ENCODE measurements at regions not wholly inside any gene's neighbourhood (a gene's known extent, or its start where the extent isn't known, plus 50 kb on each side); places are given as distances from the start of the nearest gene placed in this dataset.

GRCh38 chr10:2966134-2966533, 101.2 kb upstream of the PFKP start:
- DNase-seq = no peak
- H3K4me3 ChIP-seq (ENCODE audit: control extremely low read depth in 1 of 5, extremely low read depth in 1 of 5, insufficient read depth in 1 of 5, low read depth in 2 of 5, low read length in 4 of 5) = no peak overlapping the region
- 100% methylated on average over 1 of the region's 4 CpGs for WGBS (ENCODE audit: insufficient coverage)

GRCh38 chr10:2964632-2965296, 102.6 kb upstream of the PFKP start:
- H3K27me3 ChIP-seq (replicated peaks in 1 of 4; ENCODE audit: control extremely low read depth in 1 of 4, control insufficient read depth in 3 of 4, insufficient read depth in 4 of 4, low read length in 3 of 4) = peaks cover 0 to 2% (median 0%) of the 10 kb centered on the region in 4 experiments
- H3K9me3 Mint-ChIP-seq (ENCODE audit: insufficient read depth) = no peaks in the 10 kb centered on the region
- no peak overlapping the region for H3K27ac ChIP-seq (ENCODE audit: low read length in 2 of 2)
- H3K4me1 Mint-ChIP-seq = no peaks in the 10 kb centered on the region
- ATAC-seq (ENCODE audit: low read depth) (no peak), DNase-seq (no peak)
- H3K9me3 ChIP-seq (ENCODE audit: control extremely low read depth in 1 of 3, control insufficient read depth in 2 of 3, insufficient read depth in 1 of 3, low read length in 2 of 3) = no peaks in the 10 kb centered on the region
- no peaks in the 10 kb centered on the region for H3K4me1 ChIP-seq (ENCODE audit: control insufficient read depth in 2 of 2, insufficient read depth in 2 of 2, low read length in 2 of 2)
- ChIA-PET CTCF (no interaction called here), POLR2A (no interaction called here)
- H3K27ac Mint-ChIP-seq = no peak overlapping the region
- H3K9ac ChIP-seq (ENCODE audit: low read length) = no peak overlapping the region
- H3K4me3 Mint-ChIP-seq = no peak overlapping the region
- no peak overlapping the region for H2AFZ ChIP-seq (ENCODE audit: insufficient read depth, low read depth, low read length, poor library complexity, severe bottlenecking)
- intact Hi-C loops (cut with micrococcal nuclease) = no loop called here
- peaks cover 32% of the 10 kb centered on the region for H3K27me3 Mint-ChIP-seq
- no peaks in the 10 kb centered on the region for H3K79me2 ChIP-seq (ENCODE audit: control insufficient read depth, insufficient read depth, low read length)
- no peaks in the 10 kb centered on the region for H4K20me1 ChIP-seq (ENCODE audit: control insufficient read depth, insufficient read depth, low read length, poor library complexity, severe bottlenecking)
- no peaks in the 10 kb centered on the region for H3K36me3 ChIP-seq (replicated peaks in 1 of 2; ENCODE audit: control extremely low read depth in 1 of 2, control insufficient read depth in 1 of 2, extremely low read depth in 1 of 2, insufficient read depth in 2 of 2, low read length in 1 of 2)
- TF ChIP-seq CTCF (IDR thresholded peaks at IDR 0.05) (no peak), EZH2 (IDR thresholded peaks at IDR 0.05; ENCODE audit: borderline replicate concordance, insufficient read depth, low read depth, low read length, poor library complexity, severe bottlenecking) (no peak)
- no peak overlapping the region for H3K4me3 ChIP-seq (ENCODE audit: control extremely low read depth in 1 of 5, extremely low read depth in 1 of 5, insufficient read depth in 1 of 5, low read depth in 2 of 5, low read length in 4 of 5)
- H3K4me2 ChIP-seq (replicated peaks; ENCODE audit: low read depth, low read length, poor library complexity, severe bottlenecking) = no peak overlapping the region
- WGBS (ENCODE audit: insufficient coverage) = 90% methylated on average over 4 of the region's 5 CpGs

More at GRCh38 chr10:2966134-2966533, 101.2 kb upstream of the PFKP start:
- Histone ChIP-seq H3K79me2 (ENCODE audit: control insufficient read depth, insufficient read depth, low read length) (no peaks in the 10 kb centered on the region), H3K9me3 (ENCODE audit: control extremely low read depth in 1 of 3, control insufficient read depth in 2 of 3, insufficient read depth in 1 of 3, low read length in 2 of 3) (no peaks in the 10 kb centered on the region), H2AFZ (ENCODE audit: insufficient read depth, low read depth, low read length, poor library complexity, severe bottlenecking) (no peak overlapping the region), H3K9ac (ENCODE audit: low read length) (no peak overlapping the region), H4K20me1 (ENCODE audit: control insufficient read depth, insufficient read depth, low read length, poor library complexity, severe bottlenecking) (no peaks in the 10 kb centered on the region), H3K4me1 (ENCODE audit: control insufficient read depth in 2 of 2, insufficient read depth in 2 of 2, low read length in 2 of 2) (no peaks in the 10 kb centered on the region), H3K4me2 (replicated peaks; ENCODE audit: low read depth, low read length, poor library complexity, severe bottlenecking) (no peak overlapping the region), H3K27me3 (replicated peaks in 1 of 4; ENCODE audit: control extremely low read depth in 1 of 4, control insufficient read depth in 3 of 4, insufficient read depth in 4 of 4, low read length in 3 of 4) (peaks cover 0 to 2% (median 0%) of the 10 kb centered on the region in 4 experiments), H3K27ac (ENCODE audit: low read length in 2 of 2) (no peak overlapping the region), H3K36me3 (replicated peaks in 1 of 2; ENCODE audit: control extremely low read depth in 1 of 2, control insufficient read depth in 1 of 2, extremely low read depth in 1 of 2, insufficient read depth in 2 of 2, low read length in 1 of 2) (no peaks in the 10 kb centered on the region)
- Mint-ChIP-seq H3K27me3 (peaks cover 27% of the 10 kb centered on the region), H3K4me1 (no peaks in the 10 kb centered on the region), H3K4me3 (no peak overlapping the region), H3K9me3 (ENCODE audit: insufficient read depth) (no peaks in the 10 kb centered on the region), H3K27ac (no peak overlapping the region)
- no peak for ATAC-seq (ENCODE audit: low read depth)
- TF ChIP-seq EZH2 (IDR thresholded peaks at IDR 0.05; ENCODE audit: borderline replicate concordance, insufficient read depth, low read depth, low read length, poor library complexity, severe bottlenecking) = no peak
- no peak for TF ChIP-seq CTCF (IDR thresholded peaks at IDR 0.05)
- intact Hi-C loops (cut with micrococcal nuclease) = no loop called here
- CTCF ChIA-PET = no interaction called here
- POLR2A ChIA-PET = no interaction called here

All from B cell (primary cell).